ENCODE measurements at regions not wholly inside any gene's neighbourhood (a gene's known extent, or its start where the extent isn't known, plus 50 kb on each side); places are given as distances from the start of the nearest gene placed in this dataset.
A peak's percentile ranks its signal among the peaks of the same experiment; 100 is the strongest.

DNA sequence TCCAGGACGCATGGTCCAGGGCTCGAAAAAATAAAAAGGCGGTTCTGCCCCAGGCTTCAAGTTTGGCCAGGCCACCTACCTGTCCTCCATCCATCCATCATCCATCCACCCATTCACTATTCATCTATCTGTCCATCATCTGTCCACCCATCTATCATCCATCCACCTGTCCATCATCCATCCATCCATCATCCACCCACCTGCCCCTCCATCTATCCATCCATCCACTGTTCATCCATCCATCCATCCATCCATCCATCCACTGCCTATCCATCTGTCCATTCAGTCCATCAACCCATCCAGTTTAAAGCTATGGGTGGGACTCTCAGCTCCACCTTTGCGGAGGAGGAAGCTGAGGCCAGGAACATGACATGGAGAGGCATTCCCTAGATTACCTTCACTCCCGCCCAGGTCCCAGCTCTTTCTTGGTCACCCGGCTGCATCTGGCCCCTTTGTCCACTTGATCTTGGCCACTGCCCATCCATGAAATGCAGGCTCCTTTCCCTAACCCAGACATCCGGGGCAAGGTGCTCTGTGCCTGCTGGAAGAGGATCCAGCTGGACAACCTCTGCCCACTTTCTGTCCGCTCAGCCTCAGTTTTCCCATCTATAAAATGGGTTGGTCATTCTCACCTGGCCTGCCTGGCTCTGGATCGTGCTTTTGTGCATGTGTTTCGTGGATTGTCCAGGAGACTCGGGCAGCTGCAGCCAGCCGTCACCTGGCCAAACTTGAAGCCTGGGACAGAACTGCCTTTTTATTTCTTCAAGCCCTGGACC lies 236.0 kb upstream of the CIBAR2 start:
- H3K27ac ChIP-seq: no peak overlapping the region
- H3K36me3 ChIP-seq: no peaks in the 10 kb centered on the region
- H3K27me3 ChIP-seq: no peaks in the 10 kb centered on the region
- no peak overlapping the region for H3K4me3 ChIP-seq
- peaks cover 40% of the 10 kb centered on the region for H3K4me1 ChIP-seq
- no peaks in the 10 kb centered on the region for H3K9me3 ChIP-seq
- DNase-seq (ENCODE audit: low spot score in 2 of 2): no peak
- WGBS: 91% methylated on average over 12 of the region's 12 CpGs
- no peak for TF ChIP-seq EP300 (IDR thresholded peaks at IDR 0.05)
- TF ChIP-seq CTCF (IDR thresholded peaks at IDR 0.05): no peak
- no peak for TF ChIP-seq POLR2A (IDR thresholded peaks at IDR 0.05)
- TF ChIP-seq POLR2AphosphoS5 (IDR thresholded peaks at IDR 0.05): no peak

DNA sequence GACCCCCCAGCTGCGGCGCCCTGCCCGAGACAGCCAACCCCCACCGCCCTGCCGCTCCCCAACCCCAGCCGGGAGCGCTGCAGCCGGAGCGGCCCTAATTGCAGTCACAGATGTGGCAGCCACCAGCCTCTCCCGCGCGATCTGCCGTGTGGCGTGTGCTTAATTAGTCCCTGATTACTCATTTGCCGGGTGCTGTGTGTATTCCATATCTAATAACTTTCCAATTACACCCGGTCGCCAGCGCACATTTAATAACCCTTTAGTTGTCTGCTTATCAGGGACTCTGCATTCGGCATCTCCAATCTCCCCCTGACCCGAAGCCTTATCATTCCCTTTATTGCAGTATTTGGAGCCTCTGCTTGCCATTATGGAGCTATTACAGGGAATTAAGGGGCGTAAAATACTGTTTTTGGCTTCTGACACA lies 236.7 kb upstream of the CIBAR2 start:
- TF ChIP-seq POLR2A (IDR thresholded peaks at IDR 0.05): no peak
- no peak for TF ChIP-seq CTCF (IDR thresholded peaks at IDR 0.05)
- TF ChIP-seq EP300 (IDR thresholded peaks at IDR 0.05): no peak
- no peak for TF ChIP-seq POLR2AphosphoS5 (IDR thresholded peaks at IDR 0.05)
- no peak overlapping the region for H3K27ac ChIP-seq
- no peak for DNase-seq (ENCODE audit: low spot score in 2 of 2)
- peaks cover 46% of the 10 kb centered on the region for H3K4me1 ChIP-seq
- H3K4me3 ChIP-seq: no peak overlapping the region
- no peaks in the 10 kb centered on the region for H3K9me3 ChIP-seq
- H3K36me3 ChIP-seq: no peaks in the 10 kb centered on the region
- 34% methylated on average over 21 of the region's 21 CpGs for WGBS
- no peaks in the 10 kb centered on the region for H3K27me3 ChIP-seq

- H3K27ac ChIP-seq: no peak overlapping the region
- DNase-seq (ENCODE audit: low spot score in 2 of 2): no peak
- H3K4me3 ChIP-seq: no peak overlapping the region
- no peaks in the 10 kb centered on the region for H3K9me3 ChIP-seq
- no peaks in the 10 kb centered on the region for H3K27me3 ChIP-seq
- H3K4me1 ChIP-seq: peaks cover 53% of the 10 kb centered on the region
- no peak for TF ChIP-seq POLR2AphosphoS5 (IDR thresholded peaks at IDR 0.05)
- no peak for TF ChIP-seq EP300 (IDR thresholded peaks at IDR 0.05)
- no peak for TF ChIP-seq POLR2A (IDR thresholded peaks at IDR 0.05)
- TF ChIP-seq CTCF (IDR thresholded peaks at IDR 0.05): no peak
- 65% methylated on average over 21 of the region's 26 CpGs for WGBS
- H3K36me3 ChIP-seq: no peaks in the 10 kb centered on the region
Observed at GRCh38 chr16:85349365-85350145, 237.3 kb upstream of the CIBAR2 start.

DNA sequence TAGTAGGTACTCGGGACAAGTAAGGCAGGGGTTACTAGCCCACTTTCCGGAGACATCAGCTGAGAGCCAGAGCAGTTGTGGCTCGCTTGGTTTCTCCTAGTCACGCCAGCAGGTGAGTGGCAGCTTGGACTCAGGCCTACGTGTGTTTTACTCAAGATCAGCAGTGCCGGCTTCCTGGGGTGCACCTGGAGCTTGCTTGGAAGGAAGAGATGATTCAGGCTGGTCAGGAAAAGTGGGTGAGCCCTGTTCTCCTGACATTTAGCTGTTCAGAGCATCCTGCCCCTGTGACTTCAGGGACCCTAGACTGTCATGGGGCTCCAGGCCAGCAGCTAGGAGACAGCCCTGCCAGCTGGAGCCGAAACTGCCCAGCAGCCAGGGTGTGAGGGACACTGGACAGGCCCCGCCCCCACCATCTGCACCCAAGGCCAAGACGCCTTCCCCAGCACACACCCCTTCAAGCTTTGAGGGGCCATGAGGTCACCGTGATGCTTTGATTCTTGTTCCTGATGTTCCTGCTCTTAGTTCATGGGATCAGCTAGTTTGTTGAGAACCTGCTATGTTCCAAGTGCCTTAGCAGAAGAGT lies 238.0 kb upstream of the CIBAR2 start:
- no peak for DNase-seq (ENCODE audit: low spot score in 2 of 2)

More for the DNA sequence above, 238.0 kb upstream of the CIBAR2 start:
- Histone ChIP-seq H3K27me3 (no peaks in the 10 kb centered on the region), H3K4me1 (peaks cover 60% of the 10 kb centered on the region), H3K36me3 (no peaks in the 10 kb centered on the region), H3K27ac (peak overlapping the region; percentile 14), H3K9me3 (no peaks in the 10 kb centered on the region), H3K4me3 (no peak overlapping the region)
- TF ChIP-seq CTCF (IDR thresholded peaks at IDR 0.05): no peak
- no peak for TF ChIP-seq EP300 (IDR thresholded peaks at IDR 0.05)
- TF ChIP-seq POLR2AphosphoS5 (IDR thresholded peaks at IDR 0.05): no peak
- TF ChIP-seq POLR2A (IDR thresholded peaks at IDR 0.05): no peak
- 86% methylated on average over 8 of the region's 10 CpGs for WGBS
